ENCODE measurements at regions not wholly inside any gene's neighbourhood (a gene's known extent, or its start where the extent isn't known, plus 50 kb on each side); places are given as distances from the start of the nearest gene placed in this dataset.
A peak's percentile ranks its signal among the peaks of the same experiment; 100 is the strongest.

DNA sequence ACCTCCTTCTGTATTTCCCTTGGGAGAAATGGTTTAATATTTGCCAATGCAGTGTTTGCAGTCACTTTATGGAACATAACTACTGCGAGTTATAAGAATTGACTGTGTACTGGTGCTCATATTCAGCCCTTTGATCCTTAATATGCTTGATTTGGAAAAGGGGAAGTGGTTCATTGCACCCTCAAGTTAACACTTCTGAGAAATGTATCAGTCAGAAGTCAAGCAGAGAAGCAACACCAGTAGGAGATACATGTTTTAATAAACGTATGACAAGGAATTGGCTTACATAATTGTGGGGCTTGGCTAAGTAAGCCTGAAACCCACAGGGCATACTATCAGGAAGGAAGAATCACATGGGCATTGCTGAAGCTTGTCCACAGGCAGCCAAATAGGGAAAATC is 131.0 kb upstream of the SPRY4 start (continued):
- TF ChIP-seq SPI1 (IDR thresholded peaks at IDR 0.05; ENCODE audit: borderline replicate concordance, insufficient read depth, low read depth, low read length) (peak; percentile 97), PAX8 (IDR thresholded peaks at IDR 0.05) (no peak), ZBED1 (IDR thresholded peaks at IDR 0.05; ENCODE audit: borderline replicate concordance) (no peak), TAF1 (IDR thresholded peaks at IDR 0.05; ENCODE audit: borderline replicate concordance, low read depth, low read length) (no peak), MTA2 (IDR thresholded peaks at IDR 0.05; ENCODE audit: low read depth) (peak; percentile 83), MEF2A (IDR thresholded peaks at IDR 0.05; ENCODE audit: insufficient read depth, low read depth, low read length) (no peak), KDM1A (IDR thresholded peaks at IDR 0.05; ENCODE audit: borderline replicate concordance) (no peak), FOXK2 (IDR thresholded peaks at IDR 0.05) (no peak), IKZF1 (conservative IDR thresholded peaks at IDR 0.05) (peak; percentile 71), MXI1 (IDR thresholded peaks at IDR 0.05; ENCODE audit: low read depth, low read length) (no peak)
- TF ChIP-seq, protein P1, sequence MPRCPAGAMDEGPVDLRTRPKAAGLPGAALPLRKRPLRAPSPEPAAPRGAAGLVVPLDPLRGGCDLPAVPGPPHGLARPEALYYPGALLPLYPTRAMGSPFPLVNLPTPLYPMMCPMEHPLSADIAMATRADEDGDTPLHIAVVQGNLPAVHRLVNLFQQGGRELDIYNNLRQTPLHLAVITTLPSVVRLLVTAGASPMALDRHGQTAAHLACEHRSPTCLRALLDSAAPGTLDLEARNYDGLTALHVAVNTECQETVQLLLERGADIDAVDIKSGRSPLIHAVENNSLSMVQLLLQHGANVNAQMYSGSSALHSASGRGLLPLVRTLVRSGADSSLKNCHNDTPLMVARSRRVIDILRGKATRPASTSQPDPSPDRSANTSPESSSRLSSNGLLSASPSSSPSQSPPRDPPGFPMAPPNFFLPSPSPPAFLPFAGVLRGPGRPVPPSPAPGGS (IDR thresholded peaks at IDR 0.05; ENCODE audit: borderline replicate concordance, insufficient read depth, low read depth, low read length, poor library complexity, severe bottlenecking), result no peak
- TF ChIP-seq, protein P2, sequence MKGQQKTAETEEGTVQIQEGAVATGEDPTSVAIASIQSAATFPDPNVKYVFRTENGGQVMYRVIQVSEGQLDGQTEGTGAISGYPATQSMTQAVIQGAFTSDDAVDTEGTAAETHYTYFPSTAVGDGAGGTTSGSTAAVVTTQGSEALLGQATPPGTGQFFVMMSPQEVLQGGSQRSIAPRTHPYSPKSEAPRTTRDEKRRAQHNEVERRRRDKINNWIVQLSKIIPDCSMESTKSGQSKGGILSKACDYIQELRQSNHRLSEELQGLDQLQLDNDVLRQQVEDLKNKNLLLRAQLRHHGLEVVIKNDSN (IDR thresholded peaks at IDR 0.05; ENCODE audit: borderline replicate concordance, extremely low read length, insufficient read depth, low read depth, low read length), result no peak

DNA sequence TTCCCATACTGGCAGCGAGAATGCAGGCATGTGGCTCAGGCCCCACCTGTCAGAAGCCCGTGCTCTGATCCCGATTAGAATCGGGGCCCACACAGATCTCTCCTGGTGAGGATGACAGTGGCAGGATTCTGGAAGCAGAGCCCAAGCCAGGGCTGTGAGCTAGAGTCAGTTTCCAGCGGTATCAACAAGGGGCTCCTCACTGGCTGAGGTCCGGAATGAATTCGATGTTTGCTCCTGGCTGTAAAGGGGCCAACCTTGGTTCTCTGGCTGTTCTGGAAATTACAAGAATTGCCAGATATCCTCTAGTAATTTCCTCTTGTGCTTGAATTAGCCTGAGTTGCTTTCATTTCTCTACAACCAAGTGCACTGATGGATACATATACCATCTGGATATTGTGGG is 129.1 kb upstream of the SPRY4 start:
- FAIRE-seq (no peak), ATAC-seq (no peak), DNase-seq (ENCODE audit: low read depth, low spot score) (no peak)
- POLR2A ChIA-PET, result interaction anchor here (0.6 kb wide), 1 partner anchor 306 kb away, joined by 4 read pairs; no protein-coding TSS in a partner anchor
- H2AFZ ChIP-seq (ENCODE audit: control insufficient read depth, low read depth, low read length), result no peak overlapping the region
- in situ Hi-C loops (cut with MboI) (no loop called here), intact Hi-C loops (cut with micrococcal nuclease; ENCODE audit: unreplicated experiment) (no loop called here)
- no peaks in the 10 kb centered on the region for H4K20me1 ChIP-seq (ENCODE audit: control insufficient read depth, insufficient read depth)
- no TSS peak for BruUV-seq (replicated peaks)
- no peaks in the 10 kb centered on the region for H3K36me3 ChIP-seq (ENCODE audit: control insufficient read depth in 2 of 2, insufficient read depth in 2 of 2, low read length in 1 of 2)
- H3K9me3 ChIP-seq (replicated peaks; ENCODE audit: control insufficient read depth, insufficient read depth, low read length), result no peaks in the 10 kb centered on the region; the same call in 2 of the 3 replicates
- no peak overlapping the region for H3K9ac ChIP-seq (ENCODE audit: control insufficient read depth, insufficient read depth, low read length)
- SMC1A ChIA-PET (ENCODE audit: uncharacterized antibody, unreplicated experiment), result no interaction called here
- RAD21 ChIA-PET (ENCODE audit: unreplicated experiment), result no interaction called here
- H3K4me1 ChIP-seq (ENCODE audit: control insufficient read depth, insufficient read depth, low read length), result no peaks in the 10 kb centered on the region
- no peaks in the 10 kb centered on the region for H3K79me2 ChIP-seq (ENCODE audit: control insufficient read depth, insufficient read depth, low read length)
- H3K4me2 ChIP-seq (ENCODE audit: control insufficient read depth, insufficient read depth), result no peak overlapping the region
- CTCF ChIA-PET, result interaction anchor here (0.6 kb wide), 1 partner anchor 239 kb away, joined by 3 read pairs; no protein-coding TSS in a partner anchor
- TF ChIP-seq IKZF1 (conservative IDR thresholded peaks at IDR 0.05), result no peak
- WGBS (ENCODE audit: insufficient coverage, insufficient replicate concordance, low lambda C conversion rate, missing lambda C conversion rate), result 36% methylated on average over 7 of the region's 7 CpGs
- H3K4me3 ChIP-seq, result no peak overlapping the region
- H3K27ac ChIP-seq (ENCODE audit: control insufficient read depth, insufficient read depth), result no peak overlapping the region
- H3K27me3 ChIP-seq (replicated peaks in 1 of 2; ENCODE audit: control insufficient read depth in 2 of 2, insufficient read depth in 2 of 2, low read length in 1 of 2), result no peaks in the 10 kb centered on the region

Measured in GM12878 (cell line).